ENCODE measurements at regions not wholly inside any gene's neighbourhood (a gene's known extent, or its start where the extent isn't known, plus 50 kb on each side); places are given as distances from the start of the nearest gene placed in this dataset.

- WGBS (ENCODE audit: insufficient coverage, low coverage, missing lambda C conversion rate) = 0% methylated on average over 14 of the region's 15 CpGs
- CTCF ChIA-PET (ENCODE audit: low intra/inter-chr PET ratio) = no interaction called here
- H3K4me1 ChIP-seq (replicated peaks in 1 of 2; ENCODE audit: control insufficient read depth in 2 of 2, insufficient read depth in 2 of 2, low read length in 2 of 2) = no peaks in the 10 kb centered on the region
- intact Hi-C loops (cut with micrococcal nuclease) (no loop called here), in situ Hi-C loops (cut with MboI) (no loop called here)
- H3K9me1 ChIP-seq (ENCODE audit: control insufficient read depth, insufficient read depth, low read length) = no peaks in the 10 kb centered on the region
- H3K4me3 ChIP-seq = no peak overlapping the region
- H3K36me3 ChIP-seq (ENCODE audit: control insufficient read depth, insufficient read depth, low read length) = no peaks in the 10 kb centered on the region
- no peak overlapping the region for H3K4me2 ChIP-seq (ENCODE audit: insufficient read depth, low read length)
- FAIRE-seq (no peak), ATAC-seq (no peak), DNase-seq (ENCODE audit: extremely low read depth in 1 of 4, low spot score in 3 of 4) (no peak)
- peaks cover 0 to 6% of the 10 kb centered on the region in 2 experiments for H3K27me3 ChIP-seq (ENCODE audit: control insufficient read depth in 2 of 2, insufficient read depth in 2 of 2, low read length in 2 of 2)
- H2AFZ ChIP-seq (ENCODE audit: low read depth, low read length) = no peak overlapping the region
- POLR2A ChIA-PET = no interaction called here
- H4K20me1 ChIP-seq (replicated peaks; ENCODE audit: control insufficient read depth, insufficient read depth, low read length) = no peaks in the 10 kb centered on the region
- no TSS peak for BruUV-seq (replicated peaks)
- no peak overlapping the region for H3K27ac ChIP-seq (ENCODE audit: extremely low read depth, low read depth, low read length)
- H3K79me2 ChIP-seq (ENCODE audit: control insufficient read depth, insufficient read depth, low read length) = no peaks in the 10 kb centered on the region
- no peaks in the 10 kb centered on the region for H3K9me3 ChIP-seq (replicated peaks; ENCODE audit: control insufficient read depth, insufficient read depth, low read depth, low read length)
- H3K9ac ChIP-seq (ENCODE audit: insufficient read depth in 1 of 2, low read depth in 2 of 2, low read length in 2 of 2) = no peak overlapping the region
- no peak for TF ChIP-seq ZNF696 (CRISPR knock-in tag; conservative IDR thresholded peaks at IDR 0.05)
- no peak for TF ChIP-seq ZNF586 (CRISPR knock-in tag; conservative IDR thresholded peaks at IDR 0.05)
- TF ChIP-seq TCF7 (IDR thresholded peaks at IDR 0.05; ENCODE audit: borderline replicate concordance) = no peak
- TF ChIP-seq ZBTB26 (CRISPR knock-in tag; IDR thresholded peaks at IDR 0.05) = no peak
- TF ChIP-seq ZNF436 (CRISPR knock-in tag; IDR thresholded peaks at IDR 0.05) = no peak
- TF ChIP-seq HNRNPK (IDR thresholded peaks at IDR 0.05; ENCODE audit: low read depth, low read length, poor library complexity, severe bottlenecking) = no peak
- TF ChIP-seq U2AF1 (optimal IDR thresholded peaks at IDR 0.05; ENCODE audit: low read depth, low read length) = no peak
- TF ChIP-seq BRF1 (IDR thresholded peaks at IDR 0.05; ENCODE audit: borderline replicate concordance, extremely low read depth, insufficient read length) = no peak
- TF ChIP-seq U2AF2 (optimal IDR thresholded peaks at IDR 0.05; ENCODE audit: low read depth, low read length) = no peak
- TF ChIP-seq SRSF3 (IDR thresholded peaks at IDR 0.05; ENCODE audit: insufficient read depth, low read length) = no peak
- TF ChIP-seq KAT8 (IDR thresholded peaks at IDR 0.05; ENCODE audit: low read depth) = no peak
- TF ChIP-seq MBD2 (IDR thresholded peaks at IDR 0.05; ENCODE audit: borderline replicate concordance, low read depth) = no peak
- no peak for TF ChIP-seq FOXK1 (CRISPR knock-in tag; IDR thresholded peaks at IDR 0.05; ENCODE audit: borderline replicate concordance)
- no peak for TF ChIP-seq TRIM28 (IDR thresholded peaks at IDR 0.05)
- TF ChIP-seq DEAF1 (CRISPR knock-in tag; IDR thresholded peaks at IDR 0.05) = no peak
- no peak for TF ChIP-seq ZMIZ1 (IDR thresholded peaks at IDR 0.05; ENCODE audit: low read depth in 2 of 2, low read length in 2 of 2)
- TF ChIP-seq ATF7 (IDR thresholded peaks at IDR 0.05) = no peak
- TF ChIP-seq MECOM (CRISPR knock-in tag; IDR thresholded peaks at IDR 0.05) = no peak
- TF ChIP-seq CBFA2T2 (conservative IDR thresholded peaks at IDR 0.05) = no peak
These were observed 231.6 kb upstream of the GPR26 start for GRCh38 chr10:123434435-123435039.
